PC-9 (cell line): ENCODE measurements at regions not wholly inside any gene's neighbourhood (a gene's known extent, or its start where the extent isn't known, plus 50 kb on each side); places are given as distances from the start of the nearest gene placed in this dataset.

Experiments used
- CTCF ChIP-seq: fragments of 200-600 bp; sonication (generic); conservative IDR thresholded peaks from 2 replicates; pipeline ENCODE4 v1.6.1; 2017; ENCODE audit warnings: mixed run types, antibody characterized with exemption, mild to moderate bottlenecking, moderate library complexity
- EZH2 ChIP-seq: fragments of 200-600 bp; sonication (generic); IDR thresholded peaks from 2 replicates; pipeline ENCODE4 v1.8.0; 2017; ENCODE audit warnings: antibody characterized with exemption, low read depth

- TF ChIP-seq CTCF (no peak), EZH2 (no peak)
Observed at GRCh38 chr21:26773058-26773457, 72.2 kb downstream of the ADAMTS1 start.
